BJ (cell line): ENCODE measurements at regions not wholly inside any gene's neighbourhood (a gene's known extent, or its start where the extent isn't known, plus 50 kb on each side); places are given as distances from the start of the nearest gene placed in this dataset.

Experiments
- CTCF ChIA-PET: fragments of 350-600 bp; formaldehyde crosslinking; extraction: SDS; loops from one replicate; lab custom pipeline; 2021; ENCODE audit warnings: antibody characterized with exemption, inconsistent platforms; lab: Yijun Ruan, JAX
- POLR2A ChIA-PET: fragments of 300-600 bp; sonication (Branson Sonifier 250); formaldehyde crosslinking; extraction: SDS; loops from one replicate; lab custom pipeline; 2021; ENCODE audit warnings: antibody characterized with exemption; lab: Charles Lee
- DNase-seq: peaks from one replicate; pipeline ENCODE4 v3.0.0-alpha.2; 2011; ENCODE audit warnings: low read depth
- H3K27me3 ChIP-seq: 2 replicates; pipeline ENCODE4 v1.6.0; 2011; ENCODE audit warnings: low read length; ENCODE audit not compliant: control insufficient read depth, insufficient read depth
- H3K36me3 ChIP-seq: 2 replicates; pipeline ENCODE4 v1.5.1; 2011; ENCODE audit warnings: low read length; ENCODE audit not compliant: control insufficient read depth, insufficient read depth
- H3K4me3 ChIP-seq: 2 replicates; pipeline ENCODE4 v1.5.1; 2011; ENCODE audit warnings: low read depth, mild to moderate bottlenecking, control low read depth, low read length
- TF ChIP-seq, protein P1 (sequence below): IDR thresholded peaks from 2 replicates; pipeline ENCODE4 v1.5.1; 2011; ENCODE audit warnings: low read depth, mild to moderate bottlenecking, control low read depth, inconsistent platforms, low read length, moderate library complexity; ENCODE audit not compliant: insufficient read depth

DNA sequence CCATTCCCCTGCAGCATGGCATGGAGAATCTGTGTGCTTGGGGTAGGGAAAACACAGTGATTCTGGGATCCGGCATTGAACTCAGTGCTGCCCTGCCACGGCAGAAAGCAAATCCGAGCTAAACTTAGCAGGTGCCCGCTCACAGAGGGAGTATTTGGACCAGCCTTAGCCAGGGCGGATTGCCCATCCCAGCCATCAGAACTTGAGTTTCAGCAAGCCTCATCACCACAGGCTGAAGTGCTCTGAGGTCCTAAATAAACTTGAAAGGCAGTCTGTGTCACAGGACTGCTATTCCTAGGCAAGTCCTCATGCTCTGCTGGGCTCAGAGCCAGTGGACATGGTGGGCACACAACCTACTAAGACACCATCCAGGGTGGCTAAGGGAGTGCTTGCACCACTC lies 86.2 kb upstream of the YPEL5 start:
- no peak for DNase-seq
- ChIA-PET POLR2A (no interaction called here), CTCF (interaction anchor here (2.1 to 2.4 kb wide), 2 partner anchors 11 to 30 kb away, joined by 7 to 9 read pairs; no protein-coding TSS in a partner anchor)
- Histone ChIP-seq H3K4me3 (no peak overlapping the region), H3K27me3 (no peaks in the 10 kb centered on the region), H3K36me3 (no peaks in the 10 kb centered on the region)
- TF ChIP-seq, protein P1, sequence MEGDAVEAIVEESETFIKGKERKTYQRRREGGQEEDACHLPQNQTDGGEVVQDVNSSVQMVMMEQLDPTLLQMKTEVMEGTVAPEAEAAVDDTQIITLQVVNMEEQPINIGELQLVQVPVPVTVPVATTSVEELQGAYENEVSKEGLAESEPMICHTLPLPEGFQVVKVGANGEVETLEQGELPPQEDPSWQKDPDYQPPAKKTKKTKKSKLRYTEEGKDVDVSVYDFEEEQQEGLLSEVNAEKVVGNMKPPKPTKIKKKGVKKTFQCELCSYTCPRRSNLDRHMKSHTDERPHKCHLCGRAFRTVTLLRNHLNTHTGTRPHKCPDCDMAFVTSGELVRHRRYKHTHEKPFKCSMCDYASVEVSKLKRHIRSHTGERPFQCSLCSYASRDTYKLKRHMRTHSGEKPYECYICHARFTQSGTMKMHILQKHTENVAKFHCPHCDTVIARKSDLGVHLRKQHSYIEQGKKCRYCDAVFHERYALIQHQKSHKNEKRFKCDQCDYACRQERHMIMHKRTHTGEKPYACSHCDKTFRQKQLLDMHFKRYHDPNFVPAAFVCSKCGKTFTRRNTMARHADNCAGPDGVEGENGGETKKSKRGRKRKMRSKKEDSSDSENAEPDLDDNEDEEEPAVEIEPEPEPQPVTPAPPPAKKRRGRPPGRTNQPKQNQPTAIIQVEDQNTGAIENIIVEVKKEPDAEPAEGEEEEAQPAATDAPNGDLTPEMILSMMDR = no peak

DNA sequence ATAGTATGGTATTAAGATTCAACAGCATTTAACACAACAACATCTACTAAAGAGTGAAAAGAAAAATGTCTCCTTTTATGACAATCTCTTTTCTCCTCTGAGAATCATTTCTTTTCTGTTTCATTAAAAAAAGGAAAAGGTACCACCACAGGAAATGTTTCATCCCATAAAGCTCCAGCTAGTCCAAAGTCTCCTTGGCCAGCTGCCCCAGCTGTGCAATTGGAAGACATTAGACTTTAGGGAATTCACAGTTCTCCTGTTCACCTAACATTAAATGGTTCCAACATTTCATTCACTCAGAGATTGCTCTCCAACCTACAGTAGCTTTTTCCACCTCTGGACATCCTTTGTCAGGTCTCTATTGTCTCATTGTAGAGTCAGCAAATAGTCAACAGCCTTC lies 78.7 kb upstream of the YPEL5 start:
- CTCF ChIA-PET = no interaction called here
- POLR2A ChIA-PET = no interaction called here
- Histone ChIP-seq H3K36me3 (no peaks in the 10 kb centered on the region), H3K4me3 (no peak overlapping the region), H3K27me3 (no peaks in the 10 kb centered on the region; the same call in 1 of the 2 replicates)
- TF ChIP-seq, protein P1 = no peak
- no peak for DNase-seq

DNA sequence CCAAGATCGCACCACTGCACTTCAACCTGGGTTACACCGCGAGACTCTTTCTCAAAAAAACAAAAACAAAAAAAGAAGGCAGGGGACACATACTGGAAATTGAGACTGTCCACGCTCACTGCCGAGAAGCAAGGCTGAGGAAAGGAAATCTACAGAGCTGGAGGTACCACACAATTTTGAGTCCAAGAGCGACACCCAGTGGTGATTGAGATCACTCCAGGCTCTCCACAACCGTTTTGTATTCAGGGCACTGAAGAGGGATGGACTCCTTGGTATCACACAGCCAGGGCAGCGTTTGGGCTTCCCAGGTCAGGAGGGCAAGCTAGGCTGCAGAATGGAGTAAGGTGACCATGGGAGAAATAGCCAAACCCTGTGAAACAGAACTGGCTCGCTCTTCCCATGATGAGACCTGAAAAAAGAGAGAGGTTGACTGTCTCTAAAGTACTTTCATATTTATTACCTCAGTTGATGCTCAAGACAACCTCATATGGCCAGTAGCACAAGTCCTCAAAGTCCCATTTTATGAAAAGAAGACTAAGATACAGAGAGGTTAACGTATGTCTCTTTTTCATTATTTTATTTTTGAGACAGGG lies 74.5 kb upstream of the YPEL5 start:
- ChIA-PET POLR2A (interaction anchor here (0.6 kb wide), 1 partner anchor 1296 kb away, joined by 7 read pairs; no protein-coding TSS in a partner anchor), CTCF (interaction anchor here (0.6 to 5.8 kb wide), 18 partner anchors 9 to 1127 kb away, joined by 3 to 59 read pairs (median 4); partner anchors contain the start of gene ALK)

DNA sequence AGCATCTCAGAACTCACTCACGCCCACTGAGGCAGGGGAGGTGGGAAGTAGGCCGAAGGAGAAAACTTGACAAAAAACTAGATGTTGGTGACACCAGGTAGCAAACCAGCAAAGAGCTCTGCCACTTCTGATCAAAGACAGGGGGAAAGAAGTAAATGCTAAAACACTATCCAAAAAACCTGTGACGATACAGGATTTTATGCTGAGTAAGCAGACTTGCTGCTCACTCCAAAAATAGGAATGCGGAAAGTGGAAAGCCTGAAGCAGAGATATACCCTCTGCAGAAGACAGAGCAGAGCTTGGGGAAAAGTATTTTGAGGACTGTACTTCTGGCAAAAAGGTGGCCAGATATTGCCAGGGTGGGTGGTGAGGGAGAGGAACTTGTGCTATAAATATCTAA lies 73.3 kb upstream of the YPEL5 start:
- CTCF ChIA-PET = interaction anchor here (1.0 to 5.8 kb wide), 6 partner anchors 10 to 1118 kb away, joined by 3 to 59 read pairs (median 6); partner anchors contain the start of gene ALK
- no peak for DNase-seq
- peaks cover 6% of the 10 kb centered on the region for H3K27me3 ChIP-seq
- no peaks in the 10 kb centered on the region for H3K36me3 ChIP-seq
- TF ChIP-seq, protein P1 = no peak
- H3K4me3 ChIP-seq = no peak overlapping the region
- POLR2A ChIA-PET = no interaction called here

More for the DNA sequence above, 74.5 kb upstream of the YPEL5 start:
- H3K27me3 ChIP-seq = peaks cover 6% of the 10 kb centered on the region
- TF ChIP-seq, protein P1 = peak; percentile 83
- peak; percentile 8 for DNase-seq
- H3K4me3 ChIP-seq = no peak overlapping the region
- no peaks in the 10 kb centered on the region for H3K36me3 ChIP-seq

DNA sequence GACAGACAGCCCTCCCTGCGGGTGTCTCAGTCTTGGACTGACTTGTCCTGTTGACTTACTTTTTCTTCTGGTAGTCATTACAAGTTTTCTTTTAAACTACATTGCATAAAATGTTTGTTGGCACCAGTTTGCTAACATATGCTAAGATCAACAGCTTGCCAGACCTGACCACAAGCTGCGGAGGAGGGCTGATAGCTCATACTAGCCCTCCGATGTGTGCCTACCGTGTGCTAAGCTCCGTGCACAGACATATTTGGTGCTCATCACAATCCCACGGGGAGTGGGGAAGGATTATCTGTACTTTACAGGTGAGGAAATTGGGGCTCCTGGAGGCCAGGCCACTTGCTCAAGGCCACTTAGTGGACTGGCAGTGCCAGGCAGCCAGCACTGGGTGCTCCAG lies 72.8 kb upstream of the YPEL5 start:
- Histone ChIP-seq H3K36me3 (no peaks in the 10 kb centered on the region), H3K4me3 (no peak overlapping the region), H3K27me3 (peaks cover 6% of the 10 kb centered on the region)
- ChIA-PET CTCF (interaction anchor here (1.0 to 5.8 kb wide), 5 partner anchors 9 to 1119 kb away, joined by 3 to 59 read pairs (median 4); partner anchors contain the start of gene ALK), POLR2A (no interaction called here)
- TF ChIP-seq, protein P1 = no peak
- DNase-seq = no peak
